Brain microvascular endothelial cell (primary cell): ENCODE measurements at regions not wholly inside any gene's neighbourhood (a gene's known extent, or its start where the extent isn't known, plus 50 kb on each side); places are given as distances from the start of the nearest gene placed in this dataset.

Experiments
- DNase-seq: peaks from one replicate; pipeline ENCODE4 v3.0.0-alpha.2; 2020
- H3K27ac ChIP-seq: fragments of 250-450 bp; sonication (Bioruptor Pico); 2 replicates; pipeline ENCODE4 v1.5.1; 2020; ENCODE audit warnings: mild to moderate bottlenecking, moderate library complexity
- H3K27me3 ChIP-seq: fragments of 250-450 bp; sonication (Bioruptor Pico); replicated peaks from 2 replicates; pipeline ENCODE4 v1.5.1; 2020; ENCODE audit warnings: mild to moderate bottlenecking
- H3K36me3 ChIP-seq: fragments of 250-450 bp; sonication (Bioruptor Pico); replicated peaks from 2 replicates; pipeline ENCODE4 v1.5.1; 2020; ENCODE audit warnings: mild to moderate bottlenecking
- H3K4me3 ChIP-seq: 2 replicates; pipeline ENCODE4 v1.5.1; 2011; ENCODE audit warnings: low read depth, mild to moderate bottlenecking, control low read depth, low read length, moderate library complexity
- in situ Hi-C: cut with HindIII; loops from 2 replicates; pipeline ENCODE4 v1.10.0; 2017; ENCODE audit warnings: low sequenced_read_pairs, low pct_ligation_motif_present
- TF ChIP-seq, protein P1 (sequence below): IDR thresholded peaks from 2 replicates; pipeline ENCODE4 v1.5.1; 2011; ENCODE audit warnings: low read depth, mild to moderate bottlenecking, moderate library complexity, low read length, control low read depth, inconsistent platforms; ENCODE audit errors: missing control alignments

DNA sequence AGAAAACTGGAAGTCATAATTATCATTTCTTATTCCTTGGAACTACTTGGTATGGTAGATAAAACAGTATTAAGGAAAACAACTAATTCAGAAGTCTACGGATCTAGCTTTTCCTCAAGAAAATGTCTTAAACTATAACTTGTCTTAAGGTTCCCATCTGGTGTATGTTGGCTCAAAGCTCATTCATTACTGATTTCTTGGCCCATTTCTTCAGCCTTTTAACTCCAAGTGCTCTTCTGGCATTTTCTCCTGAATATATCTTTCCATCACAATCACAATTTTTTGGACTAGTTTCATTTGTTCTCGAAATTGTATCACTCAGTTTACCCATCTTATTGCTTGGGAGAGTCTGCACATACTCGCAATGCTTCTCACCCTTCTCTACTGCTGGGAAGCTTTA is 150.1 kb downstream of the C12orf50 start:
- Histone ChIP-seq H3K27ac (no peak overlapping the region), H3K27me3 (no peaks in the 10 kb centered on the region), H3K36me3 (no peaks in the 10 kb centered on the region), H3K4me3 (no peak overlapping the region)
- no peak for DNase-seq
- in situ Hi-C loops = no loop called here
- TF ChIP-seq, protein P1, sequence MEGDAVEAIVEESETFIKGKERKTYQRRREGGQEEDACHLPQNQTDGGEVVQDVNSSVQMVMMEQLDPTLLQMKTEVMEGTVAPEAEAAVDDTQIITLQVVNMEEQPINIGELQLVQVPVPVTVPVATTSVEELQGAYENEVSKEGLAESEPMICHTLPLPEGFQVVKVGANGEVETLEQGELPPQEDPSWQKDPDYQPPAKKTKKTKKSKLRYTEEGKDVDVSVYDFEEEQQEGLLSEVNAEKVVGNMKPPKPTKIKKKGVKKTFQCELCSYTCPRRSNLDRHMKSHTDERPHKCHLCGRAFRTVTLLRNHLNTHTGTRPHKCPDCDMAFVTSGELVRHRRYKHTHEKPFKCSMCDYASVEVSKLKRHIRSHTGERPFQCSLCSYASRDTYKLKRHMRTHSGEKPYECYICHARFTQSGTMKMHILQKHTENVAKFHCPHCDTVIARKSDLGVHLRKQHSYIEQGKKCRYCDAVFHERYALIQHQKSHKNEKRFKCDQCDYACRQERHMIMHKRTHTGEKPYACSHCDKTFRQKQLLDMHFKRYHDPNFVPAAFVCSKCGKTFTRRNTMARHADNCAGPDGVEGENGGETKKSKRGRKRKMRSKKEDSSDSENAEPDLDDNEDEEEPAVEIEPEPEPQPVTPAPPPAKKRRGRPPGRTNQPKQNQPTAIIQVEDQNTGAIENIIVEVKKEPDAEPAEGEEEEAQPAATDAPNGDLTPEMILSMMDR = no peak

DNA sequence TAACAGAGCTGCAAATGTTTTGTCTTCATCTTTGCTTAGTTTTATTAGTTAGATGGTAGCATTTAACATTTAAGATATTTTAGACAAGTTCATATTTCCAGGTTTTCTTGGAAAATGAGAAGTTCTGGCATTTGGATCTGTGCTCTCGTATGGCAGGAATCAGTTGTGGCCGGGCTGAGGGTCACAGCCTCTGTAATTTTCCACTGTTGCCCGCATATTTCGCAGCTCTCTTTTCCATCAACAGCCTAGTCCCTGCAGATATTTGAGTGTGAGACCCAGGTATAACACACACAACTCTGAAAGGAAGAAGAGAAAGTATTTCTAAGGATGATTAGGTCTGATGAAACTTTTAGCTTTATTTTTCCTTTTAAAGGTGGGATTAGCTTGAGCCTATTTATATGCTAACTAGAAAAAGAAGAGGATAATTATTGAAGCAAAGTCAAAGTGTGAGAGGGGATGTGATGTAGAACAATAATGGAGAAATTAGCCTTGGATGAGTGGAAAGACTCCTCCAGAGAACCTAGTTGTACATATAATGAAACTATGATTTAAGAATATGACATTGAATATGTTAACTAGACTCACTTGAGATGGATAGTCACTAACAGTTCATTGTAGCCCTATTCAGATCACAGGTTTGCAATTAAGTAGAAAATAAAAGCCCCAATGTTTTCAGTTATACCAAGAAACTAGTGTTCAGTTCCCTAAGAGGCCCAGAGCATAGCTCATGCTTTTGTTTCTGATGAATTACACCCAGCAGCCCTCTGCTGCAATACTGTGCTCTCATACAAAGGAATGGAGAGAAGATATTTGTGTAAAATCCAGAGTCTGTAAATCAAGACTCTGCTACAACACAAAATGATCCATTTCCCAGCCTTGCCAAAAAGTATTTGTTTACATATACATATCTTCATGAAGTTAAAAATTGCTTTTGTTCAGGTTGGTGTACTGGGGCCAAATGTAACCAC is 158.4 kb downstream of the C12orf50 start:
- H3K4me3 ChIP-seq = no peak overlapping the region
- H3K27ac ChIP-seq = no peak overlapping the region
- no peak for DNase-seq
- no peaks in the 10 kb centered on the region for H3K36me3 ChIP-seq
- no peaks in the 10 kb centered on the region for H3K27me3 ChIP-seq
- TF ChIP-seq, protein P1 = no peak
- in situ Hi-C loops = no loop called here

DNA sequence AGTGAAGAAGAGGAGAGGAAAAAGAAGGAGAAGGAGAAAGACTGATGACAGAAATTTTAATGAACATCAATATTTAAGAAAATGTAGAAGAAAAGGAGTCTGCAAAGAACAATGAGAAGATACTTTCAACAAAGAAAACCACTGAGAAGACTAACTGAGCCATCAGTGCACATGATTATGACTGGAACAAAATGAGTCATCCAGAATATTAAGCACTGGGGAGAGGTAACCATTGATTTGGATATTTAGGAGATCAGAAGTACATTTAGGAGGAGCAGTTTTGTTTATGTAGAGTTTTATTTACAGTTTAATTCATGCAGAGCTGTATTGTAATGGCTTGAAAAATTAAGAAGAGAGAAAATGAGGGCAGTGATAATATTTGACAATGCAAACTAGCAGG is 159.1 kb downstream of the C12orf50 start:
- no peak for DNase-seq

DNA sequence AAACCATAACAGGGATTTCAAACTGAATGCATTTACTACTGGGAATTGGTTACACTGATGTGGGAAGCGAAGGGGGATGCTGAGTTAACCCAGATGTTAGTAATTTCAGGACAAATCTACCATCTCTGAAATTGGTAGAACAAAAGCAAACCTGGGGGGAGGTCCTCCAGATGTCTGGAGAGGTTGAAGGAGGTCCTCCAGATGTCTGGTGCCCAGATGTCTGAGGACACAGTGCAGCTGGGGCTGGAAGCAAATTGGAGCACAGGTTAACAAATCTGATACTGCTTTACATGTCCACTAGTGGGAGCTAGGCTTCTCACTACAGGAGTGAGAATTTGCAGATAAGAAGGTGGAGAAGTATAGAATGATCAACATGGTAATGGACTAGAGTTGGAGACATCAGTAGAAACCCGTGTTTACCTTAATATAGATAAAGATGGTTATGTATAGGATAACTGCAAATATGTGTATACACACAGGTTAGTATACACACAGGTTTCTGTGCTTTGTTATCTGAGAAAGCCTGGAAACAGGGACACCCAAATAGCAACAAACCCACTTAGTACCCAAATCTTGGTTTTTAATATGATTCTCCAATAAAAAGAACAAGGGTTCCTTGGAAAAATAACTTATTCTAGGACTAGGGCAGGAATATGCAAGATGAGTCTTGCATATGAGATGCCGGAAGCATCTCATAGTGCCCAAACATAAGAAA is 162.5 kb downstream of the C12orf50 start:
- Histone ChIP-seq H3K27me3 (no peaks in the 10 kb centered on the region), H3K27ac (no peak overlapping the region), H3K36me3 (no peaks in the 10 kb centered on the region), H3K4me3 (no peak overlapping the region)
- in situ Hi-C loops = no loop called here
- TF ChIP-seq, protein P1 = peak; percentile 69
- DNase-seq = no peak

More for the DNA sequence above, 159.1 kb downstream of the C12orf50 start:
- TF ChIP-seq, protein P1 = no peak
- Histone ChIP-seq H3K27me3 (no peaks in the 10 kb centered on the region), H3K4me3 (no peak overlapping the region), H3K27ac (no peak overlapping the region), H3K36me3 (no peaks in the 10 kb centered on the region)
- in situ Hi-C loops = no loop called here

DNA sequence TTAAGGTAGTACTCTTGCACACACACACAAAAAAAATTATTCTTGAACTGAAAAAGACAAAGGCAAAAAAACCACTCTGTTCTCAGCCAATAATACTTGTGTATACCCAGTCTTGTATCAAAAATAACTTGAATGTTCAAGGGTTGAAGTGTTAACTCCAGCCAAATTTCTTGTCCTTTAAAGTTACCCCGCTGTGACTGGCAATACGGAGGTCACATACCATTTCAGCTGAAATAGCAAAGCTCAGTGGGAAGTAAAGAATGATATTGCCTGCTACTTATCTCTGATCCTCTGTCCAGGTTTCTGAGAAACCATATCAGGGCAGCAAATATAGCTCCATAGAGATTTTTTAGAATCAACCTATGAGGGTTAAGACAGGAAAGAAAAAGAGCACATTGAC is 167.4 kb downstream of the C12orf50 start:
- TF ChIP-seq, protein P1 = no peak
- in situ Hi-C loops = no loop called here
- DNase-seq = no peak
- no peaks in the 10 kb centered on the region for H3K27me3 ChIP-seq
- no peaks in the 10 kb centered on the region for H3K36me3 ChIP-seq
- no peak overlapping the region for H3K4me3 ChIP-seq
- no peak overlapping the region for H3K27ac ChIP-seq
